NCI-H69 (cell line): ENCODE measurements at regions not wholly inside any gene's neighbourhood (a gene's known extent, or its start where the extent isn't known, plus 50 kb on each side); places are given as distances from the start of the nearest gene placed in this dataset.
"Not testable (repeated sequence)": the region's sequence is repeated elsewhere in the genome, so short reads cannot be mapped to it uniquely, and the experiment has no call there.

Source experiments
- DNase-seq: peaks from one replicate; lab custom pipeline; 2025; lab: John Stamatoyannopoulos, UW

GRCh38 chr5:154624341-154624740, 130.8 kb upstream of the LARP1 start:
- no peak for DNase-seq

DNA sequence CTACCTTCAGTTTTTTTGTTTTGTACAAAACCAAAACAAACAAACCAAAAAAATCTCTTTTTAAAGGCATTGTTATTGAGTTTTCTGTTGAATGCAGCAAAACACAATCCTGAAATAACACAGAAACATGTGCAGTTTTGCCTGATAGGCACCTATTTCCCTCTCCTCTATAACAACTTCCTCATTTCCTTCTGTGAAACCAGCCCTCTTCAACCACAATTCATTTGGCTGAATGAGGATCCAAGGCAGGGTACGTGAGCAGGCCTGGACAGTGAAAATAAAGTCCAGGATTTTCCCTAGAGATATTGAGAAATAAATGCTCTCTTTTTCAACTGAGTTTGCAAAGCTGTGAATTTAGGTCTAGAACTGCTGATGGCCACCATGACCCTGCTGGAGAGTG, 134.8 kb upstream of the LARP1 start:
- no peak for DNase-seq

DNA sequence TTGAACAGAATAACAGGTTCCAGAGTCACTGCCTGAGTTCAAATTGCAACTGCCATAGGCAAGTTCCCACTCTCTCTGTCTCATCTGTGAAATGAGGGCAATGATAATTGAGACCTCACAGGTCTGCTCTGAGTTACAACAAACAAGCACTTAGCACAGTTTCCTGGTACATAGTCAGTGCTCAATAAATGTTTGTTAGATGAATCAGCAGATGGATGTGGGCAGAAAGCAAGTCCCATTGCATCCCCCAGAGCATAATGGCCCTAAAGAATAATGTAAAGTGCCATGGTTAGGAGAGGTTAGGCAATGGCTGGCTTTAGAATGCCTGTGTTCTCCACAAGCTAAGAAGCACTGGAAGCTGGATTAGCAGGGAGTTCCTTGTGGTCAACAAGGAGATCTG, 136.5 kb upstream of the LARP1 start:
- peak; percentile 19 for DNase-seq

DNA sequence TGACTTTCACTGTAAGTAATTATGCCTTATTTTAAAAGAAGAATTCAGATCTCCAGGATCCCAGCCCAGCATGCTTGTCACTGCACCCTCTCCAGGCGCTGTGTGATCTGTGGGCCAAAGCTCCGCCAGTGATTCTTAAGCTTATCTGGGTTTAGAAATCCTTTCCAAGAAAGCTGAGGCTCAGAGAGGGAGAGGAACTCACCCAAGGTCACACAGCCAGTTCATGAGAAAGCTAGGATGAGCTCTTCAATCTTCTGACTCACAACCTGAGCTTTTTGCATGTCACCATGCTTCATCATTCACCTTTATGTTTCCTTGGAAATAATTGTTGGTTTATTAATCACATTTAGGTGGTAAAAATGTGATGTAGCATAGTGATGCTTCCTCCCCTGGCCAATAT, 136.6 kb upstream of the HAND1 start:
- no peak for DNase-seq

DNA sequence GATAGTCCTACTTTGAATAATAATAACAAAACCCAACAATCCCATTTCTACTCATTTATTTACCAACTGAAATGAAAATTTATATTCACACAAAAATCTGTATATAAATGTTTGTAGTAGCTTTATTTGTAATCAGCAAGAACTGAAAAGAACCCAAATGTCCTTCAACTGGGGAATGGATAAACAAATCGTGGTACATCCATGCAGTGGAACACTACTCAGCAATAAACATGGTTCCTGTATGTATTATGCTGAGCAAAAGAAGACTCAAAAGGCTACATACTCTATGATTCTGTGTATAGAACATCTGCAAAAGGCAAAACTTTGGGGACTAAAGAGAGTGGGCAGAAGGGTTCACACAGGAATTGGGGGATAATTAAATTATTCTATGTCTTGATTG, 136.1 kb upstream of the HAND1 start:
- DNase-seq = no peak

DNA sequence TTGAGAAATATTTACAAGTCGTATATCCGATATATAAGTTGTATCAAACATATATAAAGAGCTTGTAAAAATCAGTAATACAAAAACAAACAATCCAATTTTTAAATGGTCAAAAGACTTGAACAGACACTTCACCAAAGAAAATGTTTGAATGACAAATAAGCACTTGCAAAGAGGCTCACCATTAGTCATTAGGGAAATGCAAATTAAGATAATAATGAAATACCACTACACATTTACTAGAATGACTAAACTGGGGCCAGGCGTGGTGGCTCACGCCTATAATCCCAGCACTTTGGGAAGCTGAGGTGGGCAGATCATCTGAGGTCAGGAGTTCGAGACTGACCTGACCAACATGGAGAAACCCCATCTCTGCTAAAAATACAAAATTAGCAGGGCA, 134.6 kb upstream of the HAND1 start:
- DNase-seq = no peak

DNA sequence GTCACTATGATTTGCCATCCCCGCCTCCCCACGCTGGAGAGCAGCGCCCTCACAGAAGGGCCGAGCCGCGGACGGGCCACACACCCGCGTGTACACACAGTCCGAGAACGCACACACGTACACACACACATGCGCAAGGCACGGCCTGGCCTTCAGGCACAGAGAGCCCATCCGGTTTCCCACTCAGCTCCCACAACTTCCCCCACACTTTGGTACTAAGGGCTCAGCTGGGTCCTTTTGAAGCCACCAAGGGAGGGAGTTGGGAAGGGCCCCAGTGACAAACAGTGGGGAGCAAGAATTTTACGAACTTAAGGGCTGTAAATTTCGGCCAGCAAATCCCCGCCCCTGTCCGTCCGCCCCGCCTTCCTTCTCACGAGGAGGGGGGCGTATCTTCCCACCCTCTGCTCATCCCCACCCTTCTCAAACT, 133.3 kb upstream of the HAND1 start:
- peak; percentile 48 for DNase-seq

DNA sequence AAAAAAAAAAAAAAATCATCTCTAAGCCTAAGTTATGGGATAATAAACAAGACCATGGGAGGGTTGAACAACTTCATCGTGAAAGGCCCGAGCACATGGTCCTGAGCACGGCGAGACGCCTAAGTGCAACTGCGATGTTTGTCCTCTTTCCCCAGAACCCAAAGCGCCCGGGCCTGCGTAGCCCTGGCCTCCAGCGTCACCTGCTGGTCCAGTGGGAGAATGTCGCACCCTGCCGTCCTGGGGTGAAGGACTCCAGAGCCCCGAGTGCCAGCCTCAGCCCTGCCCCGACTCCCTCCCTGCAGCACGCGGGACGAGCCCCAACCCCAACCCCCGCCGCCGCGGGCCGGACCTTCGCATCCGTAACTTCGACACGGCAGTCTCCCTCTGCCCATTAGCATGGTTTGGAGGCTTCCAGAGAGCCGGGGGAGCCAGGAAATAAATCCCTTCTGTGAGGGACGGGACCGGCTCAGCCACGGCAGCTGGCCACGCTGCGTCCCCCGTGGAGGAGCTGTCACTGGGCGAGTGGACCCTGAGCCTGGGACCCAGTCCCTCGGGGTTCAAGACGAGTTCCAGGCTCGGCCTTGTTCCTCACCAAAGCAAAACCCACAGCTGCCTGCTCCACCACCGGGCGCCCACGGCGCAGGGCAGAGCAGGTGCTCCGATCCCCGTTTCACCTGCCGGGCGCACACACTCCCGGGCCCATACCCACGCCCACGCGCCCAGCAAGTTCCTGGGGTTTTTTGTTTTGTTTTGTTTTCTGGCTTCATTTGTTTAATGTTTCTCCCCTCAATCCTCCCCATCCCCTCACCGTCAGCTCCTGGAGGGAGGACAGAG, 132.5 kb upstream of the HAND1 start:
- peak; percentile 86 for DNase-seq

DNA sequence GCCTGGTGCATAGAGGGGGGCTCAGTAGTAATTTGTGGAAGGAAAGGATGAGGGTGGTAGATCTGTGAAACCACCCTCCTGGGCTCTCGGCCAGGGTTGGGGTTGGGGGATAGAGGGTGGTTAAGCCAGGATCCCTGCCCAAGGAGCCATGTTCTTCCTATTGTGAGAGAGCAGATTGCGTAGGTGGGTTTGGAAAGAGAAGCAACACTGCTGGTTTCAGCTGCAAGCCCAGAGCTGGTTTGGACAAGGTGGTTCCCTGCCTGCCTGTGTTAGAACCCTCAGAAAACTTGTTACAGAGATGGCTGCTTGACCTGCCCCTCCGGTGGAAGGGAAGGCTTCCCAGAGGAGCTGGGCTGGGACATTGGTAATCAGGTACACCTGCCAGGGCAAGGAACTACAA, 131.2 kb upstream of the HAND1 start:
- no peak for DNase-seq

DNA sequence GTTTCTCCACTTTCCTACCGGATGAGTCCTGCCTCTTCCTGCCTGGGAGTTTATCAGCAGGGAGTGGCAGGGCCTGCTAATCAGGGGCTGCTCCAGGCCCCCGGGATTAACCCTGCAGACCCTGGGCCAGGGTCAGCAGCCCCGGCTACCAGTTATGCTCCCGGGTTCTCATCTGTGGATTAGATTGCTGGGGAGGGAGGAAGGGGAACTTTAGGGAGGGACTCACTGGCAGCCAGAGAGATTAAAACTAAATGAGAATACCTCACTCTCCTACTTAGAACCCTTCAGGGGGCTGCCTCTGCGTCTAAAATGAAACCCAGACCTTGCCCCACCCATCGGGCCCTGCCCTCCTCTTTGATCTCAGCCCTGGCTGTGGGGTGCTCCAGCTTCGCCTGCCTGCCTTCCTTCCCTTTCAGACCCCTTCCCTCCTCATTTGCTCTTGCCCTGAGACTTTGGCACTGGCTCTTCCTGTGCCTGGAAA, 130.5 kb upstream of the HAND1 start:
- no peak for DNase-seq

GRCh38 chr5:154607746-154608145, 129.7 kb upstream of the HAND1 start:
- DNase-seq = no peak

DNA sequence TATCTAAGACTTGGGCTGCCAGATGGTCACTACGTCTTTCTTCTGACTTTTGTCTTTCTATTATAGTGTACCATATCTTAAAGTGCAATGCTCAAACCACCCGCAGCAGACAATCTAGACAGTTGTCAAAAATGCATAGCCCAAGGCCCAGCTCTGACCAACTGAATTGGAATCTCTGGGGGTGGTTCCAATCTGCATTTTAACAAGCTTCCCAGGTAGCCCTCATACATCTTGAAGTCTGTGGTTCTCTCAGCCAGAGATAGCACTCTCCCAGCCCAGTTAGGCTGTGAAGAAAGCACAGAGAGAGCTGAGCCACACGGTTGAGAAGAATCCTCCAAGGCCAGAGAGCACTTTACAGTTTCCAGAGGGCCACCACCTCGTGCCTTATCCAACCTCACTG, 128.2 kb upstream of the HAND1 start:
- DNase-seq = no peak

GRCh38 chr5:154603953-154604679, 126.1 kb upstream of the HAND1 start:
- peak; percentile 80 for DNase-seq

GRCh38 chr5:154603485-154603884, 125.5 kb upstream of the HAND1 start:
- no peak for DNase-seq

DNA sequence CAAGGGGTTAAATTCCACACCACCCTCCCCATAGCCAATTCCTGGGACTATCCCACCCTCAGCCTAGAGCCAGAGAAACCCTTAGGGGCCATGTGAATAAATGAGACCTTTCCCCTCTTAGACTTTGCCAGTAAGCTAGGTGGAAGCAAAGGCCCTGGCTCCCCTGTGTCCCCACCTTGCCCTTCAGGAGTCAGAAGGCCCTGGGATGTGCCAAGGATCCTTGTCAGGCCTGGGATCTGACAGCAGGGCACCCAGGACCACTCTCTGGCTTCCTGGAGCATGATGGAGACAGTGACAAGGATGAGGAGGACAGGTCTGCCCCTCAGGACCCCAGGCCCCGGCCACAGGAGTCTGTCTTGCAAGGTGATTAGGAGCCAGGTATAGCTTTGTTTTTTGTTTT, 125.0 kb upstream of the HAND1 start:
- DNase-seq = no peak

GRCh38 chr5:154601014-154601413, 123.0 kb upstream of the HAND1 start:
- no peak for DNase-seq

DNA sequence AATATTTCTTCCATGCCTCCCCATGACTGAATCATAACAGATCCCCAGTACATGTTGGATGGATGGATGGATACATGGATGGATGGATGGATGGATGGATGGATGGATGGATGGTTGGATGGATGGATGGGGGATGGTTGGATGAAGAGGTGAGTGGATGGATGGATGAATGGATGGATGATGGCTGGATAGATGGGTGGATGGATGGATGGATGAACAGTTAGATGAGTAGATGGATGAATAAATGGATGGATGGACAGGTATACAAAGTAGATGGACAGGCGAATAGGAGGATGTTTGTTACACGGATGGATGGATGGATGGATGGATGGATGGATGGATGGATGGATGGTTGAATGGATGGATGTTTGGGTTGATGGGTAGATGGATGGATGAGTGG, 120.0 kb upstream of the HAND1 start:
- DNase-seq = no peak

DNA sequence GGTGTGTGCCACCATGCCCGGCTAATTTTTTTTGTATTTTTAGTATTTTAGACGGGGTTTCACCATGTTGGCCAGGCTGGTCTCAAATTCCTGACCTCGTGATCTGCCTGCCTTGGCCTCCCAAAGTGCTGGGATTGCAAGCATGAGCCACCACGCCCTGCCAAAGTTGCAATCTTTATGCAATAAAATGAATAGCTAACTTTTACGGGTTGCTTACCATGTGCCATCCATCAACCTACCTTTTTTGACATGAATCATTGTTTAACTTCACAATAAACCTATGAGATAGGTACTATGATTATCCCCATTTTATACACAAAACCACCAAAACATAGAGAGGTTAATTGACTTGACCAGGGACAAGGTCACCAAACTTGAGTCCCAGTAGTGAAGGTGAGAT, 118.8 kb upstream of the HAND1 start:
- not testable (repeated sequence) for DNase-seq

DNA sequence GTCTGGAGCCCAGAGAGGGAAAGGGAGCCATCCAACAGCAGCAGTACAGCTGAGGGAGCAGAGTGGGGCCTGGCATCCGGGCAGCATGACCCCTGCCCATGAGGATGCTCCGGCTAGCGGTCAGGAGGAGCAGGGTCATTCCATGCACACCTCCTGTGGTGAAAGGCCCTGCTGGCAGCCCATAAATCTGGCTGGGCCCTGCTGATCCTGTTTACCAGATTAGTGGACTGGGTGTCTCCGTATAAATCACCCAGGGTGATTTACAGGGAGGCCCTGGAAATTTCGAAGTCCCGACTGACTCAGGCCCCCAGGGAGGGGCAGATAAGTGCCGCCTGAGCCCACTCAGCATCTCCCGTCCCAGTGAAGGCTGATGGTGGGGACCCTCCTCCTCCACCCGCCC, 117.6 kb upstream of the HAND1 start:
- no peak for DNase-seq

DNA sequence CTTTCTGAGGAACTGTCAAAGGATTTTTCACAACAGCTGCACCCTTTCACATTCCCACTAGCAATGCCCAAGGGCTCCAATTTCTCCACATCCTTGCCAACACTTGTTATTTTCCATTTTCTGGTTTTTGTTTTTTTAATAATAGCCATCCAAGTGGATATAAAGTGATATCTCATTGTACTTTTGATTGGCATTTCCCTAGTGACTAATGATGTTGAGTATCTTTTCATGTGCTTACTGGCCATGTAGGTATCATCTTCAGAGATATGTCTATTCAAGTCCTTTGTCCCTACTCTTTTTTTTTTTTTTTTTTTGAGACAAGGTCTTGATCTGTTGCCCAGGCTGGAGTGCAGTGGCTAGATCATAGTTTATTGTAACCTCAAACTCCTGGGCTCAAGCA, 115.8 kb upstream of the HAND1 start:
- DNase-seq = no peak

DNA sequence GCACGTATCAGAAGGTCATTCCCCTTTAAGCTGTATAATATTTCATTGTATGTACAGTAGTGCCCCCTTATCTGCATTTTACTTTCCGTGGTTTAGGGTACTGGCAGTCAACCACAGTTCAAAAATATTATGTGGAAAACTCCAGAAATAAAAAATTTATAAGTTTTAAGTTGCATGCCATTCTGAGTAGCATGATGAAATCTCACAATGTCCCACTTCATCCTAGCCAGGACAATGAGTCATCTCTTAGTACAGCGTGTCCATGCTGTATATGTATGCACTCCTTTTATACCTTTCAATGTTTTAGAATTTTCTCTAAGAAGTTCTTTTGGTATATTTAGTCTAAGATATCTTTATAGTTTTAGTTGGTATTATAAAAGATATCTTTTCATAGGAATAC, 115.0 kb upstream of the HAND1 start:
- DNase-seq = no peak

- peak; percentile 48 for DNase-seq
Measured at GRCh38 chr5:154590093-154590724, 112.2 kb upstream of the HAND1 start.

GRCh38 chr5:154589511-154589910, 111.5 kb upstream of the HAND1 start:
- DNase-seq = no peak
